ENCODE measurements at regions not wholly inside any gene's neighbourhood (a gene's known extent, or its start where the extent isn't known, plus 50 kb on each side); places are given as distances from the start of the nearest gene placed in this dataset.

DNA sequence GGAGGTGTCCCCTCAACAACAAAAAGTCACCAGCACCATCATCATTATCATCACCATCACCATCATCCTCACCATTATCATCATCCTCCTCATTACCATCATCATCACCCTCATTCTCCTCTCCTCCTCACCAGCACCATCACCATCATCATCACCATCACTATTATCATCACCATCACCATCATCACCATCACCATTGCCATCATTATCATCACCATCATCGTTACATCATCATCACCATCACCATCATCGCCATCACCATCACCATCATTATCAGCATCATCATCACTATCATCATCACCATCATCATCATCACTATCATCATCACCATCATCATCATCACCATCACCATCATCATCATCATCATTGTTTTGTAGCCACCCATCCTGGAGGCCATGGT lies 212.6 kb downstream of the MN1 start:
- no peak overlapping the region for H3K4me3 ChIP-seq (ENCODE audit: low read depth, low read length)
- no peak for DNase-seq (ENCODE audit: low read depth)
- TF ChIP-seq, protein P1, sequence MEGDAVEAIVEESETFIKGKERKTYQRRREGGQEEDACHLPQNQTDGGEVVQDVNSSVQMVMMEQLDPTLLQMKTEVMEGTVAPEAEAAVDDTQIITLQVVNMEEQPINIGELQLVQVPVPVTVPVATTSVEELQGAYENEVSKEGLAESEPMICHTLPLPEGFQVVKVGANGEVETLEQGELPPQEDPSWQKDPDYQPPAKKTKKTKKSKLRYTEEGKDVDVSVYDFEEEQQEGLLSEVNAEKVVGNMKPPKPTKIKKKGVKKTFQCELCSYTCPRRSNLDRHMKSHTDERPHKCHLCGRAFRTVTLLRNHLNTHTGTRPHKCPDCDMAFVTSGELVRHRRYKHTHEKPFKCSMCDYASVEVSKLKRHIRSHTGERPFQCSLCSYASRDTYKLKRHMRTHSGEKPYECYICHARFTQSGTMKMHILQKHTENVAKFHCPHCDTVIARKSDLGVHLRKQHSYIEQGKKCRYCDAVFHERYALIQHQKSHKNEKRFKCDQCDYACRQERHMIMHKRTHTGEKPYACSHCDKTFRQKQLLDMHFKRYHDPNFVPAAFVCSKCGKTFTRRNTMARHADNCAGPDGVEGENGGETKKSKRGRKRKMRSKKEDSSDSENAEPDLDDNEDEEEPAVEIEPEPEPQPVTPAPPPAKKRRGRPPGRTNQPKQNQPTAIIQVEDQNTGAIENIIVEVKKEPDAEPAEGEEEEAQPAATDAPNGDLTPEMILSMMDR (IDR thresholded peaks at IDR 0.05; ENCODE audit: low read depth, low read length): no peak
- TF ChIP-seq POLR2A (IDR thresholded peaks at IDR 0.05; ENCODE audit: extremely low read depth, insufficient read length): no peak
- TF ChIP-seq, protein P2, sequence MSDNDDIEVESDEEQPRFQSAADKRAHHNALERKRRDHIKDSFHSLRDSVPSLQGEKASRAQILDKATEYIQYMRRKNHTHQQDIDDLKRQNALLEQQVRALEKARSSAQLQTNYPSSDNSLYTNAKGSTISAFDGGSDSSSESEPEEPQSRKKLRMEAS (IDR thresholded peaks at IDR 0.05; ENCODE audit: low read depth, low read length): no peak
- no peak for TF ChIP-seq MYC (IDR thresholded peaks at IDR 0.05; ENCODE audit: low read depth, low read length)

- no peak overlapping the region for H3K4me3 ChIP-seq (ENCODE audit: low read depth, low read length)
- TF ChIP-seq, protein P2 (IDR thresholded peaks at IDR 0.05; ENCODE audit: low read depth, low read length): no peak
- no peak for TF ChIP-seq MYC (IDR thresholded peaks at IDR 0.05; ENCODE audit: low read depth, low read length)
- TF ChIP-seq, protein P1 (IDR thresholded peaks at IDR 0.05; ENCODE audit: low read depth, low read length): no peak
- TF ChIP-seq POLR2A (IDR thresholded peaks at IDR 0.05; ENCODE audit: extremely low read depth, insufficient read length): no peak
- no peak for DNase-seq (ENCODE audit: low read depth)
These were observed 210.5 kb downstream of the MN1 start for GRCh38 chr22:27591060-27591459.

GRCh38 chr22:27593378-27593777 lies 208.2 kb downstream of the MN1 start:
- no peak overlapping the region for H3K4me3 ChIP-seq (ENCODE audit: low read depth, low read length)
- DNase-seq (ENCODE audit: low read depth): no peak
- TF ChIP-seq POLR2A (IDR thresholded peaks at IDR 0.05; ENCODE audit: extremely low read depth, insufficient read length) (no peak), MYC (IDR thresholded peaks at IDR 0.05; ENCODE audit: low read depth, low read length) (no peak)
- TF ChIP-seq, protein P1 (IDR thresholded peaks at IDR 0.05; ENCODE audit: low read depth, low read length): no peak
- TF ChIP-seq, protein P2 (IDR thresholded peaks at IDR 0.05; ENCODE audit: low read depth, low read length): no peak

GRCh38 chr22:27594020-27594419 lies 207.5 kb downstream of the MN1 start:
- H3K4me3 ChIP-seq (ENCODE audit: low read depth, low read length): no peak overlapping the region
- TF ChIP-seq POLR2A (IDR thresholded peaks at IDR 0.05; ENCODE audit: extremely low read depth, insufficient read length): no peak
- TF ChIP-seq, protein P2 (IDR thresholded peaks at IDR 0.05; ENCODE audit: low read depth, low read length): no peak
- no peak for TF ChIP-seq MYC (IDR thresholded peaks at IDR 0.05; ENCODE audit: low read depth, low read length)

GRCh38 chr22:27594474-27595134 lies 207.0 kb downstream of the MN1 start:
- TF ChIP-seq POLR2A (IDR thresholded peaks at IDR 0.05; ENCODE audit: extremely low read depth, insufficient read length) (no peak), MYC (IDR thresholded peaks at IDR 0.05; ENCODE audit: low read depth, low read length) (no peak)
- TF ChIP-seq, protein P2 (IDR thresholded peaks at IDR 0.05; ENCODE audit: low read depth, low read length): no peak
- TF ChIP-seq, protein P1 (IDR thresholded peaks at IDR 0.05; ENCODE audit: low read depth, low read length): no peak
- DNase-seq (ENCODE audit: low read depth): no peak
- no peak overlapping the region for H3K4me3 ChIP-seq (ENCODE audit: low read depth, low read length)

More at GRCh38 chr22:27594020-27594419, 207.5 kb downstream of the MN1 start:
- peak; percentile 11 for DNase-seq (ENCODE audit: low read depth)

- TF ChIP-seq, protein P2 (IDR thresholded peaks at IDR 0.05; ENCODE audit: low read depth, low read length): no peak
- TF ChIP-seq POLR2A (IDR thresholded peaks at IDR 0.05; ENCODE audit: extremely low read depth, insufficient read length) (no peak), MYC (IDR thresholded peaks at IDR 0.05; ENCODE audit: low read depth, low read length) (no peak)
- TF ChIP-seq, protein P1 (IDR thresholded peaks at IDR 0.05; ENCODE audit: low read depth, low read length): no peak
- DNase-seq (ENCODE audit: low read depth): no peak
- no peak overlapping the region for H3K4me3 ChIP-seq (ENCODE audit: low read depth, low read length)
These were observed 205.3 kb downstream of the MN1 start for GRCh38 chr22:27596133-27596870.

Measured in NB4 (cell line).